ENCODE measurements at regions not wholly inside any gene's neighbourhood (a gene's known extent, or its start where the extent isn't known, plus 50 kb on each side); places are given as distances from the start of the nearest gene placed in this dataset.

DNA sequence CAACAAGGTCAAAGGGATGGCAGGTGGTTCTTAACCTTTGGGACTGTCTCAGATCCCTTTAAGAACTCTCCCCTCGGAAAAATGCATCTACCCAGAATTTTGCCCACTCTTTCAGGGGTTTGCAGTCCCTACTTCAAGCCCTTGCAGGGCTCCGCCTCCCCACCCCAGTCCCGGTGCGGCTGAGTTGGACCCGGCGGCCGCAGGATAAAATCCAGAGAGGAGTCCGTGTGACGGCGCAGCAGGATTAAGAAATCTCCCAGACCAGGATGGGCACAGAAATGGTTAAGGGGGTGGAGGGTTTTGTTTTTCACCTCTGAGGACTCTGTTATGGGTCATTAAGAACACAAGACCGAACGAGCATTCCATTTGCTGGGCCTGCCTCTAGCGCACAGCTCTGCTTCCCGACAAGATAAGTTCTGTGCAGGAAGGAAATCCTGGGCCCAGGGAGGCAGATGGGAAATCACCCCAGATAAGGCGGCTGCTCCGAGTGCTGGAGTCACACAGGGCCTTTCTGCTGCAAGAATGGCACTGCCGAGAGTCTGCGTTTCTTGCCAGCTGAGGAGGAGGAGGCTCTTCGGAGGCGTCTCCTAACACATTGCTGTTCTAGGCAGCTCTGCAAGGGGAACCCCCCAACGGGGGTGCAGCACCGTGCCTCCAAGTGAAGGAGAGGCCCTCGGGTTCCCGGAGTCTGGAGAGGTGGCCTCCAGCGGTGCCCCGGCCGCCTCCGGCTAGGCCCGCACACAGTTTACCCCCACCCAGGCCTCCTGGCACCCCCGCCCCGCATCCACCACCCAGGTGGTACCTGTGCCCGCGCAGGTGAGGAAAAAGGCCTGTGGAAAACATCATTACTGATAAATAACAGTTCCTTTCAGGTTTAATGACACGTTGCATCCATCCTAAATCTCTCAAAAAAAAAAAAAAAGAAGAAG, 277.6 kb downstream of the BCOR start:
- DNase-seq, result no peak

GRCh38 chrX:39820938-39821708, 276.6 kb downstream of the BCOR start:
- DNase-seq, result peak; percentile 9

DNA sequence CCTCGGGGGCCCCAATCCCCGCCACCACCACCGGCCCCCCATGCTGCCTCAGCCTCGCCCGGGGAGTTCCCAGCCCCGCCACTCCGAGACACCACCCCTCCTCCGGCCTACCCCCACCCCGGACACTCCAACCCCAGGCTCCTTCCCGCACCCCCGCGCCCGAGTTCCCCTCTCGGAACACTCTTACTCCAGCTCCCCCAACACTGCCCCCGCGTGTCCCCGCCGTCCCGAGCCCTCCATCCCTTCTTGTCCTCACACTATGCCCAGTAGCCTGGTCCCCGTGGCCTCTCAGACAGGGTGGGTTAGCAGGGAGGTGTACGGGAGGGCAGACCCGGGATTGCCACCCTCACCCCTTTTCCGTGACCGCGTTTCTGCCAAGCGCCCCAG, 276.1 kb downstream of the BCOR start:
- DNase-seq, result no peak

DNA sequence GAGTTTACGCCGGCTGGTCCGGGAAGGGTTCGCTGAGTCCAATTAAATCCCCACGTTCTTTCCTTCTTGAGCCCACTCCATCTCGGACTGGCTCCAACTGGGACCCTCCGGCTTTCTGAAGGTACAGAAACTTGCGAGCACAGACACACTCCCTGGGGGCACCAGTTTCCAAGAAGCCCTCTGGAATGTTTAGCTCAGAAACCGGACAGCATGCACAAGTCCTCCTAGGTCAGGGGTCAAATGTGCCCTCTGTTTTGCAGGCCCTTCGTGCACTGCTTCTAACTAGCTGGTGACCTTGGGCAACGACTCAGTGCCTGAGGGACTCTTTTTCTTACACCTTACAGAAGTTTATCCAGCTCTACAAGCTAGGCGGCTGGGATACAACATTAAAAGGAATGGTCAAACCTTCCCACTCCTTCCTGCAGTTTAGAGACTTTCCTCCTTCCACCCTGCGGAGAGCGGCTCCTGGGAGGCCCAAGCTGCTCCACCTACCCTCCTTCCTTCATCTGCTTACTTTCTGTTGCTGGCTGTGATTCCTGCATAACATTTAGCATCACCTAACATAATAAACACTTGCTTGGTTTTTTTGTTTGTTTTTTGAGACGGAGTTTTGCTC, 275.5 kb downstream of the BCOR start:
- DNase-seq, result no peak

- no peak for DNase-seq
These were observed 274.3 kb downstream of the BCOR start for GRCh38 chrX:39823424-39823823.

DNA sequence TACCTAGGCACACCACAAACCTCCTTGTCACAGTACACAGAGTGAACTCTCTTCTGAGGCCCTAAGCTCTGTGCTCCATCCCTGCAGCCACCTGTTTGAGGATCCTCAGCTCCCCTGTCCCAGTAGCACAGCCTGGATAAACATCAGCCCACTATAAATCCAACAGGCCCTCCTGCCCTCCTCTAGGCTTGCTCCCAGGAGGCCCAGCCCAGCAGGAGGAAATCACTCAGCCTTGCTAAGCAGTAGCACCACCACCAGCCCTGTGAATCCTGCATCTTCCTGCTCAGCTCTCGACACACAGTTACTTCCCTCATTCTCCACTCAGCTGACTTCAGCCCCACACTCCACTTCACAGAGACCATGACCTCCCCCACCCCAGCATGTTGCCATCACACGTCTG, 273.9 kb downstream of the BCOR start:
- DNase-seq, result no peak

DNA sequence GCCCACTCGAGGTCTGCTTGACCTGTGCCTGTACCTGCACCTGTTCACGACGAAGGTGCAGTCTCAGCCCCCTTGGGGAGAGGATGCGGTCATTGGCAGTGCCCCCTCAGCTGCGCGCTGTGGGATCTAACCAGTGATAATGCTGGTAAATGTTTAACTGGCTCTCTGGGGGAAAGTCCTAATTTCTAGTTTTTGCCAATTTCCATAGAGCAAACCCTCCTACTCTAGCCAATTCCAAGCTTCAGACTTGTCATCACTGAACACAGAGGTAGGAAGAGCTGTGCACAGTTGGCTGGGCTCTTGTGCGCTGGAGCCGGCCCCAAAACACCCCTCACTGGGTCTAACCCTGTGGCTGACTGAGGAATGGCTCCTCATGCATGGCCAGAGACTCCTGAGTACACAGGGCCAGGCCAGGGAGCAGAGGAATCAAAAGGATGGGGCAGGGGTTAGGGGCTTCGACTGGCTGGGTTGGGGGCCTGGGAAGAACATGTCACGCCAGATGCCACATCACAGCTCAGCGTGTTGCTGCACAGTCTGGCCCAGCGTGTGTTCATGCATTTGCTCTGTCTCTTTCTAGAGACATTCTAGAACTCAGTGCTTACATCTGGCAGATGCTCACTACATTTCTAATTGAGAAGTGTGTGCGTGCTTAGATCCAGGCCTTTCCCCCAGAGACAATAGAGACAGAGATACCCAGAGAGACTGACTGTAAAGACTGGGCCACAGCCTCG, 270.8 kb downstream of the BCOR start:
- no peak for DNase-seq

DNA sequence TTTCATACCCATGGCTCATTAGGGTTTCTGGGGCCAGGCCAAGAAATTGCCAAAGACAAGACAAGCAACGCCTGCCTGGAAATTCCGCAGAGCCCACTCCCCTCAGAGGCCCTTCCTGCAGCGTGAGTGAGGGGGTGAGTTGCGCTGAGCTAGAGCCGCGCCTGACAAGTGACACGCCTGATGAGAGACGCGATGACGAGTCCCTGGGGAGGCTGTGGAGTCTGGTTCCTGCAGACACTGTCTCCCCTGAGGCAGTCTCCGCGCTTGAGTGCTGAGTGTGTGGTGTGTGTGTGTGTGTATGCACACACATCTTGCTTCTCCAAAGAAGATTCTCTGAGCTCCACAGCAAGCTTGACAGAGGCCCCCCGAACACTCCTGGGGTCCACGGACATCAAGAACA, 269.8 kb downstream of the BCOR start:
- no peak for DNase-seq

DNA sequence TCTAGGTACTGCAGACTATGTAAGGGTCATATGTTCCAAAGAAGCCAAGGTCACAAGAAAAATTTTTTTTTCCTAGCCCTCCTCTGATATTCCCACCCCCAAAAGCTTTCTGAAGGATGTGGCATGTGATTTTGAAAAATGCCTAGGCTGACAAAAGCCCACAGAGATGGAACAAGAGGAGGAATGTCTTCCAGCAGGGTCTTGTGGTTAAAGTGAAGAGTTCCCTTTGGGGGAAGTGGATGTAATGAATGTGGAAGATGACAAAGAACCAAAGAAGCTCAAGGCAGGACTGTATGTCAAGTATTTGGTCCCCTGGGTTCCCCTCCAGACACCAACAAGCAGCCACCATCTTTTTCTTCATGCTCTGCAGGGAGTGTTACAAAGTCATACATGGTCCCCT, 268.8 kb downstream of the BCOR start:
- DNase-seq, result no peak

DNA sequence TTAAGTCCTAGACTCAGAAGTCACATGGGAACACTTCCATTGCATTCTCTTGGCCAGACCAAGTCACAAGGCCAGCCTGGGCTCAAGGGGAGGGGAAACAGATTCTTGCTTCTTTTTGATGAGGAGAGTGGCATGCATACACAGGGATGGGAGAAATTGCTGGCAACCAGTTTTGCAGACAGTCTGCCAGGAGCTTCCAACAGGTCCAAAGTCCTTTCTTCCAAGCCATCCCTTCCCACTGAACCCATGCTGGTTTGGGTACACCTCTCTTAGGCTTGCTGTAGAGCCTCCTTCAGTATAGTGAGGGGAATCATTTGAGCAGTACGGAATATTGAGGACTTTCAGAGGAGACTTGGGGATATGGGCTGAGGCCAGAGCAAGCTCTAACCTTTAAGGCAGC, 267.8 kb downstream of the BCOR start:
- no peak for DNase-seq

GRCh38 chrX:39830414-39830813, 267.3 kb downstream of the BCOR start:
- no peak for DNase-seq

DNA sequence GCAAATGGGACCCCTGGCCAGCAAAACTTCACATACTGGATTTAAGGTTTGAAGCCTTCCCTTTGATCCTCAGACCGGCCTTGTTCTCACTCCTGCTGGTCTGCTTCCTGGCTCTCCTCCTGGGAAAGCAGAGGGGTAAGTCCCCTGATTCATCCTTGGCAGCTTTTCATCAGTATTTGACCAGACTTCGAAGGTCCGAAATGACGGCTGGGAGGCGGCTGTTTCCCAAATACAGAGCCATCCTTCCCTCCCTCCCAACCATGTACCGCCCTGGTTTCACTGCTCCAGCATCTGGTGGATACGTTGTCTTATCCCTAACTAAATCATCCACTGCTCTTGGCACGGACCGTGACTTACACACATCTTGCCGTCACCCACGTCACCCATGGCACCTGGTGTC, 265.5 kb downstream of the BCOR start:
- DNase-seq, result no peak

DNA sequence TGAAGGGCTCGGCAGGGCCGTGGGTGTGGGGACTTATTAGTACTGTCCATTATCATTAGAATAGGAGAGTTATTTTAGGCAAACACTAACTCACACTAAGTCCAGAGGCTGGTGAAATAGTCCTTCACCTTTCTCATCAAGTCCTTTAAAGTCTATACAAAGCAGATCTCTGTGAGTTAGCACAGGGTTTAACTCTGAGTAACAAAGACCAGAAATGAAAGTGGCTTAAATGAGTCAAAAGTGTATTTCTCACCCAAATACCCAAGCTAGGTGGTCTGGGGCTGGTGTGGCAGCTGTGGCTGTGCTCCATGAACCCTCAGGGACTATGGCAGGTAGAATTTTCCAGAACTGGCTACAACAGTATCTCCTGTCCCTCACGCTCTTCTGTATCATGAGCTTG, 263.2 kb downstream of the BCOR start:
- DNase-seq, result no peak

DNA sequence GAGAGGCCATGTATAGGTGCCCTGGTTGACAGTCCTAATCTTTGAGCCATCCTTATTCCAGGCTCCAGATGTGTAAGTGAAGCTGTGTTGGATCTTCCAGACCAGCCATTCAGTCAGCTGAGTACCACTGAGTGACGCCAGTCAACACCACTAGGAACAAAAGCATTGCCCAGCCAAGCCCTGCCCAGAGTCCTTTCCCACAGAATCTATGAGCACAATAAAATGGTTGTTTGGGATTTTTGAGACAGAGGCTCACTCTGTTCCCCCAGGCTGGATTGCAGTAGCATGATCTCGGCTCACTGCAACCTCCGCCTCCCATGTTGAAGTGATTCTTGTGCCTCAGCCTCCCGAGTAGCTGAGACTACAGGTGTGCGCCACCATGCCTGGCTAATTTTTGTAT, 262.5 kb downstream of the BCOR start:
- DNase-seq, result no peak

DNA sequence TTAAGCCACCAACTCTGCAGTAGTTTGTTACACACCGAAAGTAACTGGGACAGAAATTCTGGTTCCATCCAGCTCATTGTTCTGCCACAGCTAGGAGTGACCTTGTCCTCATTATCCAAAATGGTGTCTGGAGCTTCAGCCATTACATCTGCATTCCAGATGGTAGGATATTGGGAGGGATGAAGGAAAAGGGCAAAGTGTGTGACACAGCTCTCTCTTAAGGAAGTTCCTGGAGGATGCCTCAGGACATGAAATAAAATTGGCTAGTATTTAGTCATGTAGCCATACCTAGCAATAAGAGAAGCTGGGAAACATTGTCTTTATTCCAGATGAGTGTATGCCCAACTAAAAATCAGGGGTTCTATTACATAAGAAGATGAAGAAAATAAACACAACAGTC, 262.0 kb downstream of the BCOR start:
- no peak for DNase-seq

DNA sequence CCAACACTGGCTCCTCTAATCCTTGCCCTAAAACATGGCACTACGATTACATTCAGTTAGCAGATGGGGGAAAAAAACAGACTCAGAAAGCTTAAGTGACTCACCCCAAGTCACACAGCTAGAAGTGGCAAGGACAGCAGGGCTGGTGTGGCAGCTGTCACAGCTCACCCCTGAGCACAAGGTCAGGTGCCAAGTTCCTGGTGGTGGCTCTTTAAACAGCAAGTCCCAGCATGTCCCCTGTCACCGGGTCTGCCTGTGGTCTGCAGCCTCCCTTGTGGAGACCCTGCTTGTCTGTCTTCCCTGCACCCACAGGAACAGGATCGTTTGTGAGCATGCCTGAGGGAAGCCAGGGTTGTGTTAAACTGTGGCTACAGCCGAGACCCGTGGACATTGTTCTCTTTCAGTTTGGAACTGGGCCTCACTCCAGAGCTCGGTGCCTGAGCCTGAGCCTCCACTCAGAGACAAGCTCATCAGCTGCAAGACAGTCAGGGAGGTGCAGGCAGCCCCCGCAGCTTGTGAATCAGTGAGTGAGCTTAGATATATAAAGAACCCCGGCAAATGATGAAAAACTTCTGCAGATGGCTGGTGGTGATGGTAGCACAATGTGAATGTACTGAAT, 260.8 kb downstream of the BCOR start:
- DNase-seq, result no peak

DNA sequence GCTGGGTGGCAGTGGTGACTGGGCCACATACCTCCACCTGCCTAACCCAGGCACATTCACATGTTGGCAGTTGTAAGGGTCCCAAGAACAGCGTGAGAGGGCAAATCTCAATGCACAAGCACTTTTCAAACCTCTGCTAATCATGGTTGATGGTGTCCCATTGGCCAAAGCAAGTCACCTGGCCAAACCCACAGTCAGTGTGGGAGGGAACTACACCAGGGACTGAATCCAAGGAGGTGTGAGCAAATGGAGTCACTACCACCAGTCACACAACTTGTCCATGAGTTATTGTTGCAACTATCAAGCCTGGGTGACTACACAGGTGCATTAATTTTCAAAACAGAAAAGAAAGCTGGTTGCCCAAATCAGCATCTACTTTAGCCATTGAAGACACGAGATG, 260.1 kb downstream of the BCOR start:
- no peak for DNase-seq

- DNase-seq, result no peak
These were observed 258.4 kb downstream of the BCOR start for GRCh38 chrX:39839371-39839770.

- DNase-seq, result no peak
These were observed 257.6 kb downstream of the BCOR start for GRCh38 chrX:39840133-39840532.

GRCh38 chrX:39840581-39841093, 257.1 kb downstream of the BCOR start:
- DNase-seq, result no peak

DNA sequence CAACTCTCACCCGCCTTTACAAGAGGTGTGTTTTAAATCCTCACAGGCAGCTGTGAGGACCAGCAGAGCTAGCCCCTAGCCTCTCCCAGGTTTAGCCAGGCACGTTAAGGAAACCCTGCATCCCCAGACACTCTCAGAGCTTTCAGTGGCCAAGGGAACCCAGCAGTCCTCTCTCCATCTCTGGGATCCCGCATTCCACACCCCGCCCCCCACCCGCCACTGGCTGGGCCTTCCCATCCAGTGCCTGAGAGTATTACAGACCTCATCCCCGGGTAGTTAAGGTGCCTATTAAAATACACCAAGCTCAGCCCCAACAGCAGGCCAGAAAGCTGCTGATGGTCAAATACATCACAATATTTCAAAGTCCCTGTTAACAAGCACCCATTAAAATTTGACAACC, 256.2 kb downstream of the BCOR start:
- no peak for DNase-seq

GRCh38 chrX:39842281-39842973, 255.3 kb downstream of the BCOR start:
- no peak for DNase-seq

All from CD4-positive, alpha-beta T cell treated with Interleukin-10 for 1 hour (primary cell).